Gastroesophageal sphincter (tissue), 3 donors: ENCODE measurements at regions not wholly inside any gene's neighbourhood (a gene's known extent, or its start where the extent isn't known, plus 50 kb on each side); places are given as distances from the start of the nearest gene placed in this dataset.

Source experiments
- CTCF ChIP-seq, 4 experiments: fragments of 200-600 bp in 2 of 4; fragments of 450-650 bp in 2 of 4; sonication (generic) in 1 of 4; IDR thresholded peaks; one replicate each; pipeline ENCODE4 v1.5.1; 2017 to 2019; ENCODE audit warnings: antibody characterized with exemption in 4 of 4, mild to moderate bottlenecking in 2 of 4, moderate library complexity in 2 of 4
- EP300 ChIP-seq: sonication (generic); formaldehyde crosslinking; IDR thresholded peaks from one replicate; pipeline ENCODE4 v1.6.1; 2017; ENCODE audit warnings: antibody characterized with exemption, mild to moderate bottlenecking
- POLR2A ChIP-seq, 2 donors: fragments of 450-650 bp; IDR thresholded peaks; one replicate each; pipeline ENCODE4 v1.6.1; 2017; ENCODE audit warnings: antibody characterized with exemption in 2 of 2, mild to moderate bottlenecking in 2 of 2, moderate library complexity in 1 of 2

GRCh38 chr3:194977356-194977755 is 291.7 kb downstream of the FAM43A start:
- TF ChIP-seq CTCF (IDR thresholded peaks at IDR 0.05) (no peak), EP300 (no peak), POLR2A (IDR thresholded peaks at IDR 0.05) (no peak)
